ENCODE measurements at regions not wholly inside any gene's neighbourhood (a gene's known extent, or its start where the extent isn't known, plus 50 kb on each side); places are given as distances from the start of the nearest gene placed in this dataset.

DNA sequence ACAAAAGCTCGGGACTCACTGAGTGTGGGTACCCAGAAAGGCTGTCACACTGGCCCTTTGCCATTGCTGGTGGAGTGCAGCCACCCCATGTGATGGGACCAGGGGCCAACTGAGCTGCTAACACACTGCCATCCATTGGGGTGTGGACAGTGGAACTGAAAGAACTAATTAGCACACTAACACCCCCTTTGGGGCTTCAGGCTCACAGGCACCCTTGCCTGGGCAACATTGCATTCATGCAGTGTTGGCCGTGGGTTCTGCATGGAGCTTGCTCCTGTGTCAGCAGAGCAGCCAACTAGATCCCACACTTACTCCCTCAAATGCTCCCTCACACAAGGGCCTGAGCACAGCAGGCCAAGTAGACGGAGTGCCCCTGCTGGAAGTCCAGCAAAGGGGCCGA is 476.0 kb upstream of the ASIC2 start:
- DNase-seq = peak in 1 of 51 donors; percentile 5

DNA sequence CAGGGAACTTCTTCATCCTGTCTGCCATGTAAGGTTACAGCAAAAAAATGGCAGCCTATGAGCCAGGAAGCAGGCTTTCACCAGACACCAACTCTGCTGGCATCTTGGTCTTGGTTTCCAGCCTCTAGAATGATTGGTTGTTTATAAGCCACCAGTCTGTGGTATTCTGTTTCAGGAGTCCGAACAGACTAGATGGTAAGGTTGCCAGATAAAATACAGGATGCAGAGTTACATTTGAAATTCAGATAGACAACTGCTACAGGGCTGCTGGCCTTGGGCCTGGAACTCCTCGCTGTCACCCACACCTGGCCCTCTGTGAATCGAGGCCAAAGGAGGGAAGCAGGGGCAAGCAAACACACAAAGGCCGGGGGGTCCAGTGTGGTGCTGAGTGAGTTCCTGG is 478.8 kb upstream of the CCL2 start:
- no peak for DNase-seq

DNA sequence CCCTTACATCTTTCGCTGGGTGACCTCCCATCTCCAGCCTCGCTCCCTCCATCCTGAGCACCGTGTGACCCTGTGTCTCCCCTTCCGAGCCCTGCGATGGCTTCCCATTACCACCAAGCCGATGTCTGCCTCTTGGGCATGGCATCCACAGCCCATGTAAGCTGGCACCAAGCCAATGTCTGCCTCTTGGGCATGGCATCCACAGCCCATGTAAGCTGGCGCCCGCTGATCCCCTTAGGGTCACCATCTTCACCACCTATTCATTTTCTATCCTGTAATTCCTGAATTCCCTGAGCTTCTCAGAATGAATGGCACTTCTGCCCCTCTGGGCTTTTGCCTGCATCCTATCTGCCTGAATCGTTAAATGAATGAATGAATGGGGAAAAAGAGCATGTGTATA is 478.2 kb upstream of the CCL2 start:
- DNase-seq = no peak

GRCh38 chr17:33777674-33778073 is 477.4 kb upstream of the CCL2 start:
- no peak for DNase-seq

DNA sequence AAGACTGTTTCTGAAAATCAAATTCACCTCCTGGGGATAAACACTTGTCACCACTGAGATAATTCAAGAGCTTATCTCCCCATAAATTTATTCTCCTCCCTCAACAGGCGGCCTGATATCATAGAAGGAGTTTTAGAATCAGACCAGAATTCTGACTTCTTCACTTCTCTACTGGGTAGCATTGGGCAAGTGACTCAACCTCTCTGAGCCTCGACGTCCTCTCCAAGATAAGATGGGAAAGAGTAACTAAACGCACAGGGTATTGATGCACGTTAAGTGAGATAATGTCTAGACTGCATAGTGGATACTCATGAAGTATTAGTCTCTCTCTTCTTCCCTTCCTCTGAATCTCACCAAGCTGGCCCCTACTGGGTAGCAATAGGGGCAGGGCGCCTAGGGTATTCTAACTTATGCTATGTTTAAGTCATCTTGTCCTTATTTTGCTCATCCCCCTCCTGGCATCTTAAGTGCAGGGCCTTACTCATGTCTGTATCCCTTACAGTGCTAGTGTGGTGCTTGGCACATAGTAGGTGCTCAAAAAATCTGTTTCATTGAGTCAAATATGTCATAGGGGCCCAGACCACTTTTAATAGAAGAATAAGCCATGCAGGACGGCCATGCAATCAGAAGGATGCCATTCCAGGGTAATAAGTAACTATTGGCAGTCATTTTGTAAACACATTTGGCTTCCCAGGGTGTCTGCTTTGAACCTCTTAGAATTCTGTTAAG is 476.4 kb upstream of the CCL2 start:
- no peak for DNase-seq

DNA sequence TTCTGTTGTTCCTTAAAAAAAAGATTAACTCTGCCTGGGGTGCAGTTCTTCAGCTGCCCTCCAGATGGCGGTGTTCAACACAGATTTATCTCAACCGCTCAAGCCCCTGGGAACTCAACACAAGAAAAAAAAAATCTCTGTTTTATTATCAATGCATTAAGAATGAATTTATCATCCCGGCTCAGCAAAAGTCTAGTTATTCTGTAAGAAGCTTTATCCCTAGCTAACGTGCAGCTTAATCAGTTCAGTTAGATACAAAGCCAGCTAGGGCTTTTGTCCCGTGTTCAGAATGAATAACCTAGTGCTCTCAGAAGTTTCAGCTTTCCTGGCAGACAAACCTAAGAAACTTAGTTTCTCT is 475.9 kb upstream of the CCL2 start:
- peak in 33 of 51 donors; percentile 1 to 62 (median 19) for DNase-seq

DNA sequence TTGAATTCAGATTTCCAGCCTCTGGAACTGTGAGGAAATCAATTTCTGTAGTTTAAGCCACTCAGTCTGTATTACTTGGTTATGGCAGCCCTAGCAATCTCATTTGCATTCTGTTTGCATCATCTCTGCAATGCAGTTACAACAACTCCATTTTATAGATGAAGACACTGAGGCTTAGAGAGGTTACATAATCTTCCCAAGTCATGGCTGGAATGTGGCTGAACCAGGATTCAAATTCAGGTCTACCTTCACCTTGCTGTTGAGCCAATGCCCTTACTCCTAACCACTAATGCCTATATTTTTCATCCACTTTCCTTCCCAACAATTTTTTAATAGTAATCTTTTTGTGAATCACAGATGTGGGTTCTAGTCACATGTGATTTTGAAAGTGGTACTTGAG is 469.8 kb upstream of the CCL2 start:
- DNase-seq = no peak

DNA sequence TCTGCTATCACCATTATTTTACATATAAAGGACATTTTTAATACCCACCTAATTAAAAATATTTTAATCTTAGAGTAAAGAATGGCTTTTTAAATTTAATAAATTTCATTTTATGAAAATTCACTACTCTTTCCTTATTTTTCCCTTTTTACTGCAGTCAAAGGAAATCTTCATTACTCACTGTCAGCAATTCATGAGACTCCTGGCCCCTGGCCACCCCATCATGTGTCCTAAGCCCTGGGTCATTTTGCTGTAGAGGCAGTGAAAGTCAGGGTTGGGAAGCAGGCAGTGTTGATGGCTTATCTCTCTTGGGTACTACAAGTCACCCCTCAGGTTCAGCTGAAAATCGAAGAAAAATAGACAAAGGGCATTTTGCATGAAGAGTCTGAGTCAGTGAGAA is 468.6 kb upstream of the CCL2 start:
- no peak for DNase-seq

DNA sequence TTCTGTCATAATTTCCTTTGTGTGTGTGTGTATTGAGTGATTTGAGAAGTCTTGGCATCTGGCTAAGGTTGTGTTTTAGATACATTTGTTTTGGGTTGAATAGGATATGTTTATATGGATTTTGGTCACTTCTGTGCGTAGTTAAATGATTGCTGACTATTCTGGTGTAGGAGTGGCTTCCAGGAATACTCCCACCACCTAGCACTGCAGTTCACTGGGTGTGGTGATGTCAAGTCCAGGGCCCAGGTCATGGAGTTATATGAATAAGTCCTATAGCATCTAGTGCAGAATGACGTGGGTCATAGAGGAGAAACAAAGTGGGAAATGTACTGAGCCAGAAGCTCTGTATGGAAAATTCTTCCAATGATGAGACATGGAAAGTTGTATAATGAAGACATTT is 465.4 kb upstream of the CCL2 start:
- no peak for DNase-seq

DNA sequence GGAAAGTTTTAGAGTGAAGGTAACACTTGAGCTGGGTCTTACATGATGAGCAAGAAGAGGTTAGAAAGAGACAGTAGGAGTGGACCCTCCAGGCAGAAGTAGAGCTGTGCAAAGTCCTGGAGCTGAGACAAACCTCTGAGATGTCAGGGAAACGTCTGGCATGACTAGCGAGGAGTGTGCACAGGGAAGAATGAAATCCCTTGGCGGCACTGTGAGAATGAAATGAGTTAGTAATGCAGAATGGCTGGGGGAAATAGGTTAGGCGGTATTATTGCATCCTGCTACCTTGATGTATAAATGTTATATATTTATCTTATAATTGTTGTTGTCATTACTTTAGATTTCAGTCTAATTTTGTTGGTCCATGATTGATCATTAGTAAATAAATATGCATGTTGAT is 457.9 kb upstream of the CCL2 start:
- DNase-seq = no peak

GRCh38 chr17:33798308-33798707 is 456.8 kb upstream of the CCL2 start:
- DNase-seq = no peak

DNA sequence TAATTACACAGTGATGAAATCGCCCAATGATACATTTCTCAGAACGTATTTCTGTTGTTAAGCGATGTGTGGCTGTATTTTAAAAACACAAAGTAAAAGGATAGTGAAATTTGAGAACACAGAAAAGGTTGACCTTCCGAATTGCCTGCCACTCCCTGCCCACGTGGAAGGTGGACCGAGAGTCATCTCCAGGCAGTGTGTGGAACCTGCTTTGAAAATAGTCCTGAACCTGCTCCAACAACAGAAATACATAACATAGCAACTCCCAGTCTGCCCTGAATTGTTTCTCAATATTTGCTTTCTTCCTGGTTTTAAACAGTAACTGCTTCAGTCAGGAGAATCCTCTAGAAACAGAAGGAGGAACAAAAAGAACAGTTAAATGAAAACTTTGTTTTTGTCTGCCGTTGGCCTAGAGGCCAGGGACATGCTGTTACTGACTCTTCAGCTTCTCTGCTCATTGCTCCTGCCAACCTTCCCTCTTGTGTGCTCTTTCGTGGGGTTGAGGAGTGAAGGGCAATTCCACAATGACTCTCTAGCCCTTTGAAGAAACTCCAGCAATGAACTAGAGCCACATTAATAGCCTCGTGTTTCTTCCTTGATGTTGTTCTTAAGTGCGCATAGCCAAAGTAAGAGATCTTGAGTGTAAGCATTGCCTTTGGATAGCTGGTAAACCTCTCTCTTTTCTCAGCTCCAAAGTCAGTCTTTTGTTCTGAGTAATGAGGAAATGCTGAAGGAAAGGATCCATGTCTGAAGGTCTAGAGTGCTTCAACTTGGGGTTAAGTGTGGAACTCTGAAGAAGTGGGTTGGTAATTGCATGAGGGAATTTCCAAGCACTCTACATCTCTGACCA is 452.5 kb upstream of the CCL2 start:
- no peak for DNase-seq

DNA sequence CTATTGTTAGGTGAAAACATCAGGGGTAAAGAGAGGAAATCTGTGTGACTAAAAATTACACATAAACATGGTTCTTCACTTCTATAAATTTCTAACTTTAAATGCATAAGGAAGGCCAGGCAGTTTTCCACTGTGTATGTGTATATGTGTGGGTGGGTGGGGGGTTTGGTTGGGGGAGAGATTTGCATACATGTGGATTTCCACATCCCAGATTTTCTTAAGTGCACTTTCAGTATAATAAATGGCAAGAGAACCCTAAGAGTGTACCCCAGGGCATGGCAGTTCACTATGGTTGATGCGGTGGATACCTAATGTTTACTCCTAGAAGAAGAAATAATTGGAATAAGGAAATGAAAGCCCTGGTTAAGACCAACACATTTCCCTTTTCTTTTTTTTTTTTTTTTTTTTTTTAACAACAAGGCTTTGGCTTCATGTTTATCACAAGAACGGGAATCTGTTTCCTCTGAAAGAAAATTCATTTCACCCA is 451.8 kb upstream of the CCL2 start:
- no peak for DNase-seq

- DNase-seq = no peak
Observed at GRCh38 chr17:33803686-33804085, 451.4 kb upstream of the CCL2 start.

GRCh38 chr17:33804401-33804800 is 450.7 kb upstream of the CCL2 start:
- DNase-seq = no peak

DNA sequence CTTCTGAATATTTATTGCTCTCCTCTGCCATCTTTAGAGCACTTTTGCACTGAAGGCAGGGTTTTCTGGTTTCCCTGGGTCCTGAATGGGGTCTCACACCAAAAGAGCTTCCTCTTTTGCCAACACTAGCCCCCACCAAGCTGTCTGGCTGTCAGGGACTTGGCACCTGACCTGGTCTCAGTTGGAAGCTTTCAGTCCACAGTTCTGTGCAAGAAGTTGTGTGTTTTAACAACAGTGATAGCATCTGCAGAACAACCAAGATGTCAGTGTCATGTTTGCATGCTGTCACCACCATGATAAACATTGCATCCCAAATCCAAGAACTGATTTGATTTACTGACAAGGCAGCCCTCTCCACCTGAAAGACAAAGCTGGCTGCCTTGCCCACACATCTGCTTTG is 448.5 kb upstream of the CCL2 start:
- DNase-seq = no peak

DNA sequence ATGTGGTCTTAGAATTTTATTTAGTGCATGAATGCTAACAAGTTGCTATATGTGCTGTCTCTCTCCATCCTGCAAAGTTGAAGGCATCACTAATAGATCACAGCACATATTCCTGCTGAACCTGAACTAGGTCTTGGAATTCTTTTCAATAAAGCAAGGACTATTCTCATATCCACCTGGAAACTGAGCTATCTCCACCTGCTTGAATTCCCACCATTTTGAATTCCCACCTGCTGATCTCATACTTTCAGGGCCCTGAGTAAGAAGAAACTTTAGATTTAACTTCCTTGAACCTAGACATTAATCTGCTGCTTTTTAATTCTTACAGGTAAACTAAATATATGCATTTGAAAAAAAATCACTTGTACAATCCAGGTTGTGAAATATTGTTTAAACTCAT is 445.3 kb upstream of the CCL2 start:
- DNase-seq = no peak

GRCh38 chr17:33811004-33811760 is 443.9 kb upstream of the CCL2 start:
- DNase-seq = no peak

- no peak for DNase-seq
Observed at GRCh38 chr17:33811984-33812577, 443.0 kb upstream of the CCL2 start.

DNA sequence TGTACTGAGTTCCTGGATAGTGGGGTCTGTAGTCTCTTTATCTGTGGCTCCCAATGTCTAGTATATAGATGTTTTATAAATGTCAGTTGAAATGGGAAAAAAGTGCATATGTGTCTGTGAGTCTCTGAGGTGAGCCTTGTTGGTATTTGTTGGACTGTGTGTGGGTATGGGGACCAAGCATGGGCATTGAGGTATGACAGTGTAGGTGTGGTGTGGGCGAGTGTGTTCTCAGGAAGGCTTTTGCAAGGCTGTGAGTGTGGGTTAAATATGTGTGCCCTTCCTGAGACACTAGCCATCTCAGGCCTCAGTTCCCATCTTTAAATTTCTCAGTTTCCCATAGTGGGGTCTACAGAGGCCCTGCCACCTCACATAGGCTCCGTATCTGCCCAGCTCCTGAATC is 440.2 kb upstream of the CCL2 start:
- no peak for DNase-seq

- no peak for DNase-seq
Observed at GRCh38 chr17:33816036-33816435, 439.0 kb upstream of the CCL2 start.

Data from hypothalamus (tissue), 51 donors.